ENCODE measurements at regions not wholly inside any gene's neighbourhood (a gene's known extent, or its start where the extent isn't known, plus 50 kb on each side); places are given as distances from the start of the nearest gene placed in this dataset.

GRCh38 chr4:74855879-74856278, 61.6 kb upstream of the BTC start:
- no peak for DNase-seq (ENCODE audit: low read depth, low spot score)
- H3K27ac Mint-ChIP-seq (ENCODE audit: unreplicated experiment): no peak overlapping the region
- no peaks in the 10 kb centered on the region for H3K36me3 Mint-ChIP-seq (ENCODE audit: low read depth)
- H3K4me3 Mint-ChIP-seq: no peak overlapping the region
- no peak for TF ChIP-seq CTCF (conservative IDR thresholded peaks at IDR 0.05)
- H3K9me3 Mint-ChIP-seq: peaks cover 3% of the 10 kb centered on the region
- H3K4me1 Mint-ChIP-seq: no peaks in the 10 kb centered on the region
- no peaks in the 10 kb centered on the region for H3K27me3 Mint-ChIP-seq (ENCODE audit: low read depth)

GRCh38 chr4:74848774-74849173, 54.5 kb upstream of the BTC start:
- Mint-ChIP-seq H3K27me3 (ENCODE audit: low read depth) (no peaks in the 10 kb centered on the region), H3K9me3 (peaks cover 6% of the 10 kb centered on the region), H3K27ac (ENCODE audit: unreplicated experiment) (no peak overlapping the region), H3K4me1 (no peaks in the 10 kb centered on the region), H3K4me3 (no peak overlapping the region), H3K36me3 (ENCODE audit: low read depth) (no peaks in the 10 kb centered on the region)
- no peak for TF ChIP-seq CTCF (conservative IDR thresholded peaks at IDR 0.05)
- DNase-seq (ENCODE audit: low read depth, low spot score): no peak

GRCh38 chr4:74845834-74846233, 51.5 kb upstream of the BTC start:
- no peaks in the 10 kb centered on the region for H3K4me1 Mint-ChIP-seq
- H3K27ac Mint-ChIP-seq (ENCODE audit: unreplicated experiment): no peak overlapping the region
- H3K36me3 Mint-ChIP-seq (ENCODE audit: low read depth): no peaks in the 10 kb centered on the region
- H3K27me3 Mint-ChIP-seq (ENCODE audit: low read depth): no peaks in the 10 kb centered on the region
- DNase-seq (ENCODE audit: low read depth, low spot score): no peak
- H3K4me3 Mint-ChIP-seq: no peak overlapping the region
- H3K9me3 Mint-ChIP-seq: peaks cover 10% of the 10 kb centered on the region
- TF ChIP-seq CTCF (conservative IDR thresholded peaks at IDR 0.05): no peak

Data from neural crest cell (in vitro differentiated cells).